ENCODE measurements at regions not wholly inside any gene's neighbourhood (a gene's known extent, or its start where the extent isn't known, plus 50 kb on each side); places are given as distances from the start of the nearest gene placed in this dataset.

- Histone ChIP-seq H3K27me3 (ENCODE audit: control insufficient read depth, insufficient read depth, low read length) (no peaks in the 10 kb centered on the region), H3K27ac (ENCODE audit: low read length) (peak overlapping the region; percentile 83), H3K9me3 (ENCODE audit: control insufficient read depth, insufficient read depth, low read depth, low read length) (no peaks in the 10 kb centered on the region), H3K4me1 (ENCODE audit: control insufficient read depth, insufficient read depth, low read length) (peaks cover 9% of the 10 kb centered on the region; the same call in 1 of the 2 replicates), H3K36me3 (ENCODE audit: control insufficient read depth, insufficient read depth, low read length) (no peaks in the 10 kb centered on the region), H3K4me3 (ENCODE audit: low read depth in 2 of 2, low read length in 2 of 2) (no peak overlapping the region)
- ChIA-PET CTCF (no interaction called here), POLR2A (no interaction called here)
- in situ Hi-C loops (cut with HindIII; ENCODE audit: low pct_unique_long_range_greater_than_20kb, low sequenced_read_pairs): no loop called here
- no peak for TF ChIP-seq SIN3A (IDR thresholded peaks at IDR 0.05; ENCODE audit: borderline replicate concordance, insufficient read depth, low read depth, low read length)
- TF ChIP-seq REST (IDR thresholded peaks at IDR 0.05; ENCODE audit: insufficient read depth in 1 of 2, low read depth in 2 of 2, low read length in 1 of 2): no peak
- TF ChIP-seq CTCF (IDR thresholded peaks at IDR 0.05): no peak; the same call in 1 of the 2 replicates
- no peak for ATAC-seq
- DNase-seq (ENCODE audit: low read depth, low spot score): no peak
- BruUV-seq (replicated peaks): no TSS peak
- intact Hi-C loops (cut with micrococcal nuclease; ENCODE audit: unreplicated experiment): no loop called here
Observed at GRCh38 chr10:21385996-21386585, 139.4 kb downstream of the SKIDA1 start.

GRCh38 chr10:21385536-21385935, 139.9 kb downstream of the SKIDA1 start:
- DNase-seq (ENCODE audit: low read depth, low spot score): no peak
- Histone ChIP-seq H3K27ac (ENCODE audit: low read length) (peak overlapping the region; percentile 83), H3K27me3 (ENCODE audit: control insufficient read depth, insufficient read depth, low read length) (no peaks in the 10 kb centered on the region), H3K4me3 (ENCODE audit: low read depth in 2 of 2, low read length in 2 of 2) (no peak overlapping the region), H3K4me1 (ENCODE audit: control insufficient read depth, insufficient read depth, low read length) (peaks cover 6% of the 10 kb centered on the region; the same call in 1 of the 2 replicates), H3K9me3 (ENCODE audit: control insufficient read depth, insufficient read depth, low read depth, low read length) (no peaks in the 10 kb centered on the region), H3K36me3 (ENCODE audit: control insufficient read depth, insufficient read depth, low read length) (no peaks in the 10 kb centered on the region)
- no peak for ATAC-seq
- ChIA-PET POLR2A (interaction anchor here (0.6 kb wide), 1 partner anchor 574 kb away, joined by 3 read pairs; no protein-coding TSS in a partner anchor), CTCF (no interaction called here)
- in situ Hi-C loops (cut with HindIII; ENCODE audit: low pct_unique_long_range_greater_than_20kb, low sequenced_read_pairs): no loop called here
- BruUV-seq (replicated peaks): no TSS peak
- intact Hi-C loops (cut with micrococcal nuclease; ENCODE audit: unreplicated experiment): no loop called here
- TF ChIP-seq POLR2AphosphoS5 (IDR thresholded peaks at IDR 0.05; ENCODE audit: low read depth, low read length) (no peak), REST (IDR thresholded peaks at IDR 0.05; ENCODE audit: insufficient read depth in 1 of 2, low read depth in 2 of 2, low read length in 1 of 2) (no peak), SIN3A (IDR thresholded peaks at IDR 0.05; ENCODE audit: borderline replicate concordance, insufficient read depth, low read depth, low read length) (no peak), CTCF (IDR thresholded peaks at IDR 0.05) (no peak), TCF7L2 (IDR thresholded peaks at IDR 0.05; ENCODE audit: low read depth, low read length) (no peak)
